Esophagus muscularis mucosa (tissue), 4 donors: ENCODE measurements at regions not wholly inside any gene's neighbourhood (a gene's known extent, or its start where the extent isn't known, plus 50 kb on each side); places are given as distances from the start of the nearest gene placed in this dataset.

Experiments
- EP300 ChIP-seq: sonication (generic); formaldehyde crosslinking; IDR thresholded peaks from one replicate; pipeline ENCODE4 v1.6.1; 2017; ENCODE audit warnings: antibody characterized with exemption
- POLR2A ChIP-seq: fragments of 450-650 bp; IDR thresholded peaks from one replicate; pipeline ENCODE4 v1.6.1; 2017; ENCODE audit warnings: antibody characterized with exemption, moderate library complexity, mild to moderate bottlenecking, low read depth
- POLR2AphosphoS5 ChIP-seq, 2 donors: sonication (generic); formaldehyde crosslinking; IDR thresholded peaks; one replicate each; pipeline ENCODE4 v1.6.1; 2017; ENCODE audit warnings: antibody characterized with exemption in 2 of 2
- TF ChIP-seq, protein P1 (sequence below), 3 experiments: fragments of 200-600 bp in 2 of 3; fragments of 450-650 bp in 1 of 3; sonication (generic) in 2 of 3; IDR thresholded peaks; one replicate each; pipeline ENCODE4 v1.5.1; 2017 to 2019; ENCODE audit warnings: antibody characterized with exemption in 3 of 3, mild to moderate bottlenecking in 2 of 3, moderate library complexity in 1 of 3

DNA sequence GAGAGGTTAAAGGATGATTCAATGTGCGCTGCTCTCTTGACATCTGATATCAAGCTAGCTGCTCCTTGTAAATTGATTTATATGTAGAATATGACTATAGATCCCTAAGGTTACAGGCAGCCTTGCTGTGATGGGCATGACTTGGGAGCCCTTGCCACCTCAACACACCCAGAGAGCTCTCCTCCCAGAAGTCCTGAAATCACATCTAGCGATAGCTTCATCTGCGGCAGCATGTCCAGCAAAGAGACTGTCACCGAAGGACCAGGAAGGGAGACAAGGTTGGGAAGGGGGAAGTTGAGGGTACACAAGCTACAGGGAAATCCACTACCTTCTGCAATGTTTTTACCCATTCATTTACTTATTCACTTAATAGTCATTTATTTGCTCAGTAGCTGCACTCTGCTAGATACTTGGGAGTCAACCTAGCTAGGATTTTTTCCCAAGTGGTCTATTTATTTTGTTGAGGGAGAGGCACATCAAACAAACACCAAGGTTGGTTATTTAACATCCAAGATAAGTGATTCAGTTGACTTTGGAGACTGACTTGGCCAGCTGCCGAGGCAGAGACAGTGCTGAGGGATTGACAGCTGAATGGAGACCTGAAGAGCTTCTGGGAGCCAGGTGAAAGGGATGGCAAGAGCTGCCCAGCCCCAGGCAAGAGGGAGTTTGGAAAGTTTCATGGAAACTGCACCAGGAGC, 205.8 kb upstream of the IL12A start:
- TF ChIP-seq POLR2AphosphoS5 (IDR thresholded peaks at IDR 0.05) (no peak), POLR2A (no peak), EP300 (no peak)
- TF ChIP-seq, protein P1, sequence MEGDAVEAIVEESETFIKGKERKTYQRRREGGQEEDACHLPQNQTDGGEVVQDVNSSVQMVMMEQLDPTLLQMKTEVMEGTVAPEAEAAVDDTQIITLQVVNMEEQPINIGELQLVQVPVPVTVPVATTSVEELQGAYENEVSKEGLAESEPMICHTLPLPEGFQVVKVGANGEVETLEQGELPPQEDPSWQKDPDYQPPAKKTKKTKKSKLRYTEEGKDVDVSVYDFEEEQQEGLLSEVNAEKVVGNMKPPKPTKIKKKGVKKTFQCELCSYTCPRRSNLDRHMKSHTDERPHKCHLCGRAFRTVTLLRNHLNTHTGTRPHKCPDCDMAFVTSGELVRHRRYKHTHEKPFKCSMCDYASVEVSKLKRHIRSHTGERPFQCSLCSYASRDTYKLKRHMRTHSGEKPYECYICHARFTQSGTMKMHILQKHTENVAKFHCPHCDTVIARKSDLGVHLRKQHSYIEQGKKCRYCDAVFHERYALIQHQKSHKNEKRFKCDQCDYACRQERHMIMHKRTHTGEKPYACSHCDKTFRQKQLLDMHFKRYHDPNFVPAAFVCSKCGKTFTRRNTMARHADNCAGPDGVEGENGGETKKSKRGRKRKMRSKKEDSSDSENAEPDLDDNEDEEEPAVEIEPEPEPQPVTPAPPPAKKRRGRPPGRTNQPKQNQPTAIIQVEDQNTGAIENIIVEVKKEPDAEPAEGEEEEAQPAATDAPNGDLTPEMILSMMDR (IDR thresholded peaks at IDR 0.05) = no peak
